HCT116 (cell line): ENCODE measurements at regions not wholly inside any gene's neighbourhood (a gene's known extent, or its start where the extent isn't known, plus 50 kb on each side); places are given as distances from the start of the nearest gene placed in this dataset.

Source experiments
- CEBPB ChIP-seq: IDR thresholded peaks from 2 replicates; pipeline ENCODE4 v1.6.1; 2012; ENCODE audit warnings: low read depth
- EZH2 ChIP-seq: fragments of 200-600 bp; sonication (generic); IDR thresholded peaks from 2 replicates; pipeline ENCODE4 v1.6.1; 2017; ENCODE audit warnings: antibody characterized with exemption, mixed run types
- EZH2phosphoT487 ChIP-seq: fragments of 200-600 bp; IDR thresholded peaks from 2 replicates; pipeline ENCODE4 v1.6.1; 2018; ENCODE audit warnings: antibody characterized with exemption, borderline replicate concordance
- FOSL1 ChIP-seq: IDR thresholded peaks from 2 replicates; pipeline ENCODE4 v1.6.1; 2012; ENCODE audit warnings: low read depth
- POLR2A ChIP-seq: IDR thresholded peaks from 2 replicates; pipeline ENCODE4 v1.7.0; 2011; ENCODE audit warnings: borderline replicate concordance; ENCODE audit not compliant: insufficient read depth, insufficient read length; ENCODE audit errors: extremely low read depth
- RAD21 ChIP-seq: IDR thresholded peaks from 2 replicates; pipeline ENCODE4 v1.6.1; 2012; ENCODE audit warnings: low read depth, mild to moderate bottlenecking
- SIN3A ChIP-seq: IDR thresholded peaks from 2 replicates; pipeline ENCODE4 v1.6.1; 2012; ENCODE audit warnings: low read depth
- SP1 ChIP-seq: IDR thresholded peaks from 2 replicates; pipeline ENCODE4 v1.6.1; 2012; ENCODE audit warnings: low read depth
- YY1 ChIP-seq: IDR thresholded peaks from 2 replicates; pipeline ENCODE4 v1.6.1; 2011; ENCODE audit warnings: low read length, low read depth, moderate library complexity, mild to moderate bottlenecking; ENCODE audit not compliant: insufficient replicate concordance; ENCODE audit errors: extremely low read depth
- TF ChIP-seq, protein P1 (sequence below), 3 experiments: fragments of 200-600 bp in 1 of 3; sonication (generic) in 1 of 3; IDR thresholded peaks in 2 of 3; conservative IDR thresholded peaks in 1 of 3; 2 replicates each; pipeline ENCODE4 v1.5.1; 2012 to 2017; ENCODE audit warnings: low read depth in 2 of 3, low read length in 2 of 3, antibody characterized with exemption in 1 of 3, borderline replicate concordance in 1 of 3, control low read depth in 1 of 3, mild to moderate bottlenecking in 1 of 3, mixed read lengths in 1 of 3, mixed run types in 1 of 3, moderate library complexity in 1 of 3; ENCODE audit not compliant: insufficient read depth in 1 of 3
- TF ChIP-seq, protein P2 (sequence below): IDR thresholded peaks from 2 replicates; pipeline ENCODE4 v1.6.1; 2012
- TF ChIP-seq, protein P3 (sequence below): IDR thresholded peaks from 2 replicates; pipeline ENCODE4 v1.6.1; 2011; ENCODE audit warnings: mild to moderate bottlenecking, low read length, moderate library complexity; ENCODE audit not compliant: insufficient replicate concordance; ENCODE audit errors: extremely low read depth

DNA sequence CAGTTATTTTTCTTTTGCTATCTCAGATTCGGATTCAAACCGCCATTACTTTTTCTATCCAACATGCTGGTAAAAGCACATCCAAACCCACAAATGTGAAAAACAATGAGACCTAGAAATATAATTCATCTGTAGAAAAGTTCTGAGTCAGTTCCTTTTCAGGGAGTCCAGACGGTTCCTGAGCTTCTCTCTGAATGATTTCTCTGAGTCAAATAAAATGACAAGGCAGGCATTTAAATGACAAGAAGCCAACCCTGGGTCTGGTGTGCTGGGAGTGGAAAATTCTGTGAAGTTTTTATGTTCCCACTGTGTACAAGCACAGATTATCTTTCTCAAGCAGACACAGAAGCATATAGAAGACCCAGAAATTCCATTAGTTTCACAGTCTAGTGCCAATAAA lies 96.3 kb upstream of the ANKRD1 start:
- TF ChIP-seq, protein P1, sequence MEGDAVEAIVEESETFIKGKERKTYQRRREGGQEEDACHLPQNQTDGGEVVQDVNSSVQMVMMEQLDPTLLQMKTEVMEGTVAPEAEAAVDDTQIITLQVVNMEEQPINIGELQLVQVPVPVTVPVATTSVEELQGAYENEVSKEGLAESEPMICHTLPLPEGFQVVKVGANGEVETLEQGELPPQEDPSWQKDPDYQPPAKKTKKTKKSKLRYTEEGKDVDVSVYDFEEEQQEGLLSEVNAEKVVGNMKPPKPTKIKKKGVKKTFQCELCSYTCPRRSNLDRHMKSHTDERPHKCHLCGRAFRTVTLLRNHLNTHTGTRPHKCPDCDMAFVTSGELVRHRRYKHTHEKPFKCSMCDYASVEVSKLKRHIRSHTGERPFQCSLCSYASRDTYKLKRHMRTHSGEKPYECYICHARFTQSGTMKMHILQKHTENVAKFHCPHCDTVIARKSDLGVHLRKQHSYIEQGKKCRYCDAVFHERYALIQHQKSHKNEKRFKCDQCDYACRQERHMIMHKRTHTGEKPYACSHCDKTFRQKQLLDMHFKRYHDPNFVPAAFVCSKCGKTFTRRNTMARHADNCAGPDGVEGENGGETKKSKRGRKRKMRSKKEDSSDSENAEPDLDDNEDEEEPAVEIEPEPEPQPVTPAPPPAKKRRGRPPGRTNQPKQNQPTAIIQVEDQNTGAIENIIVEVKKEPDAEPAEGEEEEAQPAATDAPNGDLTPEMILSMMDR (IDR thresholded peaks at IDR 0.05 in 2 of 3, conservative IDR thresholded peaks at IDR 0.05 in 1 of 3; ENCODE audit: borderline replicate concordance in 1 of 3, insufficient read depth in 1 of 3, low read depth in 2 of 3, low read length in 2 of 3) = no peak
- TF ChIP-seq, protein P2, sequence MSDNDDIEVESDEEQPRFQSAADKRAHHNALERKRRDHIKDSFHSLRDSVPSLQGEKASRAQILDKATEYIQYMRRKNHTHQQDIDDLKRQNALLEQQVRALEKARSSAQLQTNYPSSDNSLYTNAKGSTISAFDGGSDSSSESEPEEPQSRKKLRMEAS = no peak
- TF ChIP-seq, protein P3, sequence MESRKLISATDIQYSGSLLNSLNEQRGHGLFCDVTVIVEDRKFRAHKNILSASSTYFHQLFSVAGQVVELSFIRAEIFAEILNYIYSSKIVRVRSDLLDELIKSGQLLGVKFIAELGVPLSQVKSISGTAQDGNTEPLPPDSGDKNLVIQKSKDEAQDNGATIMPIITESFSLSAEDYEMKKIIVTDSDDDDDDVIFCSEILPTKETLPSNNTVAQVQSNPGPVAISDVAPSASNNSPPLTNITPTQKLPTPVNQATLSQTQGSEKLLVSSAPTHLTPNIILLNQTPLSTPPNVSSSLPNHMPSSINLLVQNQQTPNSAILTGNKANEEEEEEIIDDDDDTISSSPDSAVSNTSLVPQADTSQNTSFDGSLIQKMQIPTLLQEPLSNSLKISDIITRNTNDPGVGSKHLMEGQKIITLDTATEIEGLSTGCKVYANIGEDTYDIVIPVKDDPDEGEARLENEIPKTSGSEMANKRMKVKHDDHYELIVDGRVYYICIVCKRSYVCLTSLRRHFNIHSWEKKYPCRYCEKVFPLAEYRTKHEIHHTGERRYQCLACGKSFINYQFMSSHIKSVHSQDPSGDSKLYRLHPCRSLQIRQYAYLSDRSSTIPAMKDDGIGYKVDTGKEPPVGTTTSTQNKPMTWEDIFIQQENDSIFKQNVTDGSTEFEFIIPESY = no peak
- no peak for TF ChIP-seq RAD21
- TF ChIP-seq POLR2A = no peak
- no peak for TF ChIP-seq SP1
- TF ChIP-seq EZH2phosphoT487 = no peak
- no peak for TF ChIP-seq FOSL1
- no peak for TF ChIP-seq EZH2
- no peak for TF ChIP-seq SIN3A
- no peak for TF ChIP-seq YY1
- no peak for TF ChIP-seq CEBPB
